ENCODE measurements at regions not wholly inside any gene's neighbourhood (a gene's known extent, or its start where the extent isn't known, plus 50 kb on each side); places are given as distances from the start of the nearest gene placed in this dataset.

GRCh38 chr2:142756430-142756829 lies 121.0 kb upstream of the KYNU start:
- TF ChIP-seq POLR2A (IDR thresholded peaks at IDR 0.05; ENCODE audit: low read length) (no peak), GATA1 (IDR thresholded peaks at IDR 0.05; ENCODE audit: low read depth, low read length) (no peak)
